ENCODE measurements at regions not wholly inside any gene's neighbourhood (a gene's known extent, or its start where the extent isn't known, plus 50 kb on each side); places are given as distances from the start of the nearest gene placed in this dataset.

- Histone ChIP-seq H3K4me1 (ENCODE audit: insufficient read depth, low read length) (no peaks in the 10 kb centered on the region), H3K27me3 (ENCODE audit: insufficient read depth, low read length) (no peaks in the 10 kb centered on the region), H3K4me3 (ENCODE audit: low read length) (no peak overlapping the region), H3K9ac (ENCODE audit: low read depth, low read length) (no peak overlapping the region), H3K9me3 (ENCODE audit: insufficient read depth, low read depth, low read length) (no peaks in the 10 kb centered on the region; the same call in 1 of the 2 replicates), H3K27ac (ENCODE audit: low read length) (no peak overlapping the region), H3K36me3 (ENCODE audit: insufficient read depth, low read depth, low read length) (no peaks in the 10 kb centered on the region)
Observed at GRCh38 chr12:128150961-128151360, 116.0 kb upstream of the TMEM132C start.

DNA sequence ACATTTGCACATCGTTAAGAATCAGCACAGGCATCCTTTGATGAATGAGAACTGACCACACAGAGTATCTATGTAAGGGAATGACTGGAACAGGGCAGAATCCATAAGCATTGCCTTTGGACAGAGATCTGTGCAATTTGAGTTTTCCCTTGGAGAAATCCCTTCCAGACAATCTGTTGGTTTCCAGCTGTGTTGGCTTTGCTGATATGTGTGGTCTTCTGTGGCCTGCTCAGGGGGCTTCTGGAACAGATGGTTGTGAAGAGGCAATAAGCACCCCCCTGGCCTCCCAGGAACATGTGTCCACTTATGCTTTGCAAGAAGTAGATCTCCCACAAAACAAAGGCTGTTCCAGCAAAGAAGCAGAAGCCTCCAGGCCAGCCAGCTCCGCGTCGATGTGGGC lies 111.4 kb upstream of the TMEM132C start:
- Histone ChIP-seq H3K4me3 (ENCODE audit: low read length) (no peak overlapping the region), H3K9me3 (ENCODE audit: insufficient read depth, low read depth, low read length) (no peaks in the 10 kb centered on the region), H3K36me3 (ENCODE audit: insufficient read depth, low read depth, low read length) (no peaks in the 10 kb centered on the region), H3K9ac (ENCODE audit: low read depth, low read length) (no peak overlapping the region), H3K27ac (ENCODE audit: low read length) (no peak overlapping the region), H3K27me3 (ENCODE audit: insufficient read depth, low read length) (no peaks in the 10 kb centered on the region), H3K4me1 (ENCODE audit: insufficient read depth, low read length) (peaks cover 17% of the 10 kb centered on the region)

DNA sequence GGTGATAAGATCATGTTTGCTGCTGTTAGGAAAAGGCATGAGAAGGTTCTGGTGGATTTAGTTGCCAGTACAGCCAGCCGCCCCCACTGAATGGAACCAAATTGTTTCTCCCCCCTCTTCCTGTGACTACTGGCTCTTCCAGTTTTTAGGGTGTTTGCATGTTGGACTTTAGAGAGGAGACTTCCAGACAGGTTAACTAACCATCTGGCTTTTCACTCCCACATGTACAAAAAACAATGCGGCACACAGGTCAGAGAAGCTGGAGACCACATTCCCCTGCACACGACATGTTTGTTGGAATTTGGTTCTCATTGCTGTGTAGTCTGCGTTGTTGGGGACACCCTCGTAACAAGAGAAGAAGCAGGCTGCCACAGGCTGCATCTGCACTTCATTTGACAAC lies 103.9 kb upstream of the TMEM132C start:
- Histone ChIP-seq H3K4me1 (ENCODE audit: insufficient read depth, low read length) (peaks cover 20% of the 10 kb centered on the region), H3K36me3 (ENCODE audit: insufficient read depth, low read depth, low read length) (no peaks in the 10 kb centered on the region), H3K27ac (ENCODE audit: low read length) (no peak overlapping the region), H3K9me3 (ENCODE audit: insufficient read depth, low read depth, low read length) (no peaks in the 10 kb centered on the region), H3K4me3 (ENCODE audit: low read length) (no peak overlapping the region), H3K9ac (ENCODE audit: low read depth, low read length) (no peak overlapping the region), H3K27me3 (ENCODE audit: insufficient read depth, low read length) (no peaks in the 10 kb centered on the region)

- H3K27me3 ChIP-seq (ENCODE audit: insufficient read depth, low read length): peaks cover 1% of the 10 kb centered on the region; the same call in 1 of the 2 replicates
- no peak overlapping the region for H3K4me3 ChIP-seq (ENCODE audit: low read length)
Observed at GRCh38 chr12:128164533-128164932, 102.4 kb upstream of the TMEM132C start.

GRCh38 chr12:128165387-128165786 lies 101.6 kb upstream of the TMEM132C start:
- Histone ChIP-seq H3K27me3 (ENCODE audit: insufficient read depth, low read length) (peaks cover 4% of the 10 kb centered on the region; the same call in 1 of the 2 replicates), H3K36me3 (ENCODE audit: insufficient read depth, low read depth, low read length) (no peaks in the 10 kb centered on the region), H3K27ac (ENCODE audit: low read length) (no peak overlapping the region), H3K4me3 (ENCODE audit: low read length) (no peak overlapping the region), H3K9me3 (ENCODE audit: insufficient read depth, low read depth, low read length) (no peaks in the 10 kb centered on the region), H3K4me1 (ENCODE audit: insufficient read depth, low read length) (peaks cover 16% of the 10 kb centered on the region; the same call in 1 of the 2 replicates), H3K9ac (ENCODE audit: low read depth, low read length) (no peak overlapping the region)

More at GRCh38 chr12:128164533-128164932, 102.4 kb upstream of the TMEM132C start:
- no peak overlapping the region for H3K9ac ChIP-seq (ENCODE audit: low read depth, low read length)
- H3K27ac ChIP-seq (ENCODE audit: low read length): no peak overlapping the region
- no peaks in the 10 kb centered on the region for H3K9me3 ChIP-seq (ENCODE audit: insufficient read depth, low read depth, low read length)
- peaks cover 13% of the 10 kb centered on the region; the same call in 1 of the 2 replicates for H3K4me1 ChIP-seq (ENCODE audit: insufficient read depth, low read length)
- H3K36me3 ChIP-seq (ENCODE audit: insufficient read depth, low read depth, low read length): no peaks in the 10 kb centered on the region

DNA sequence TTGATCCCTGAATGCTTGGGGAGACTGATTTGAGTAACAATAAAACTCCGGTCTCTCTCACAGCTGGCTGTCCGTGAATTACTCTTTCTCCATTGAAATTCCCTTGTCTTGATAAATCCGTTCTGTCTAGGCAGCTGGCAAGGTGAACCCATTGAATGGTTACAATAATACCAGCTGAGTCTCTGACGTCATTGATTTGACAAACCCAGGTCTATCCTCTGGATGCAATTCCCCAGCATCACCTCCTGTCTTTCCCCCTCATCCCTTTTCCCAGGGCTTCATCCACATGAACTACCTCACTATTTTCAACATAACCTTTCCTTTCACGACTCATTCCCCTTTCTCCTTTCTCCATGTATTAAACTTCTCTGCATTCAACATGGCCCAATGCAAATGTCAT lies 98.7 kb upstream of the TMEM132C start:
- H3K9me3 ChIP-seq (ENCODE audit: insufficient read depth, low read depth, low read length): no peaks in the 10 kb centered on the region
- no peak overlapping the region for H3K9ac ChIP-seq (ENCODE audit: low read depth, low read length)
- peaks cover 12% of the 10 kb centered on the region; the same call in 1 of the 2 replicates for H3K4me1 ChIP-seq (ENCODE audit: insufficient read depth, low read length)
- H3K27me3 ChIP-seq (ENCODE audit: insufficient read depth, low read length): peaks cover 4% of the 10 kb centered on the region; the same call in 1 of the 2 replicates
- no peak overlapping the region for H3K4me3 ChIP-seq (ENCODE audit: low read length)
- H3K36me3 ChIP-seq (ENCODE audit: insufficient read depth, low read depth, low read length): no peaks in the 10 kb centered on the region
- H3K27ac ChIP-seq (ENCODE audit: low read length): no peak overlapping the region

- H3K36me3 ChIP-seq (ENCODE audit: insufficient read depth, low read depth, low read length): no peaks in the 10 kb centered on the region
- H3K4me1 ChIP-seq (ENCODE audit: insufficient read depth, low read length): peaks cover 10% of the 10 kb centered on the region; the same call in 1 of the 2 replicates
- H3K27ac ChIP-seq (ENCODE audit: low read length): no peak overlapping the region
- no peak overlapping the region for H3K4me3 ChIP-seq (ENCODE audit: low read length)
- no peak overlapping the region for H3K9ac ChIP-seq (ENCODE audit: low read depth, low read length)
- peaks cover 4% of the 10 kb centered on the region; the same call in 1 of the 2 replicates for H3K27me3 ChIP-seq (ENCODE audit: insufficient read depth, low read length)
- H3K9me3 ChIP-seq (ENCODE audit: insufficient read depth, low read depth, low read length): no peaks in the 10 kb centered on the region
Observed at GRCh38 chr12:128170181-128170580, 96.8 kb upstream of the TMEM132C start.

DNA sequence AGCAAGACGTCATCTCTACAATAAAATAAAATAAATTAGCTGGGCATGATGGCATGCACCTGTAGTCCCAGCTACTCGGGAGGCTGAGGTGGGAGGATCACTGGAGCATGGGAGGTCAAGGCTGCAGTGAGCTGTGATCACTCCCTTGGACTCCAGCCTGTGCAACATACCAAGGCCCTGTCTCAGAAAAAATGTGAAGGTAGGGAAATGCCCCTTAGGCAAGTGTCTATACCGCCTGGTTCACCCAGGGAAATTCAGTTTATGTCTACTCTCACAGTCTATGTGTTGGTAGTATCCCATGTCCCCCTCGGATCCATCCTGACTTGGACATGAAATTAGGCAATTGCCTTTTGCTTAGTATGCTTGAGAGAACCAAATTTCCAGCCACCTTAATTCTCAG lies 88.4 kb upstream of the TMEM132C start:
- Histone ChIP-seq H3K36me3 (ENCODE audit: insufficient read depth, low read depth, low read length) (no peaks in the 10 kb centered on the region), H3K9me3 (ENCODE audit: insufficient read depth, low read depth, low read length) (no peaks in the 10 kb centered on the region), H3K4me3 (ENCODE audit: low read length) (no peak overlapping the region), H3K4me1 (ENCODE audit: insufficient read depth, low read length) (no peaks in the 10 kb centered on the region), H3K27me3 (ENCODE audit: insufficient read depth, low read length) (no peaks in the 10 kb centered on the region), H3K27ac (ENCODE audit: low read length) (no peak overlapping the region), H3K9ac (ENCODE audit: low read depth, low read length) (no peak overlapping the region)

- Histone ChIP-seq H3K27ac (ENCODE audit: low read length) (no peak overlapping the region), H3K4me3 (ENCODE audit: low read length) (no peak overlapping the region), H3K36me3 (ENCODE audit: insufficient read depth, low read depth, low read length) (no peaks in the 10 kb centered on the region), H3K9me3 (ENCODE audit: insufficient read depth, low read depth, low read length) (no peaks in the 10 kb centered on the region), H3K9ac (ENCODE audit: low read depth, low read length) (no peak overlapping the region), H3K27me3 (ENCODE audit: insufficient read depth, low read length) (no peaks in the 10 kb centered on the region), H3K4me1 (ENCODE audit: insufficient read depth, low read length) (no peaks in the 10 kb centered on the region)
Observed at GRCh38 chr12:128178966-128179365, 88.0 kb upstream of the TMEM132C start.

DNA sequence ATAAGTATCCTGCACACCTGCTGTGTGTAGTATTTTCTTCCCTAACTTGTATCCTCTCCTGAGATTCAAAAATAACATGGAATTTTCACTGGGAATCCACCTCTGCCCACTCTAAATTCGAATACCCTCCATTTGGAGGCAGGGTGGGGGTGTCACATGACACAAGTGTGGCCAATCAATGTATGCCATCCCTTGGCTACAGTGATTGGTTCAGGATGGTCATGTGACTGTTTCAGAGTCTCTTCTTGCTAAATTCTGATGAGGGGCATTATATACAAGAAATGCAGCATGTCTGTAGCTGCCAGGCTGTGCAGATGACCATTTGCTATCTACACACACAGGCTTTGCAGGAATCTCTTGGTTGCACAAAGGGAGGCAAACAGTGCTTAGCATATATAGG lies 86.8 kb upstream of the TMEM132C start:
- Histone ChIP-seq H3K27me3 (ENCODE audit: insufficient read depth, low read length) (no peaks in the 10 kb centered on the region), H3K27ac (ENCODE audit: low read length) (no peak overlapping the region), H3K9me3 (ENCODE audit: insufficient read depth, low read depth, low read length) (no peaks in the 10 kb centered on the region), H3K9ac (ENCODE audit: low read depth, low read length) (no peak overlapping the region), H3K4me3 (ENCODE audit: low read length) (no peak overlapping the region), H3K4me1 (ENCODE audit: insufficient read depth, low read length) (no peaks in the 10 kb centered on the region), H3K36me3 (ENCODE audit: insufficient read depth, low read depth, low read length) (no peaks in the 10 kb centered on the region)

GRCh38 chr12:128190052-128190451 lies 76.9 kb upstream of the TMEM132C start:
- H3K9ac ChIP-seq (ENCODE audit: low read depth, low read length): no peak overlapping the region
- H3K4me1 ChIP-seq (ENCODE audit: insufficient read depth, low read length): no peaks in the 10 kb centered on the region
- H3K9me3 ChIP-seq (ENCODE audit: insufficient read depth, low read depth, low read length): no peaks in the 10 kb centered on the region
- H3K27ac ChIP-seq (ENCODE audit: low read length): no peak overlapping the region
- H3K27me3 ChIP-seq (ENCODE audit: insufficient read depth, low read length): no peaks in the 10 kb centered on the region; the same call in 1 of the 2 replicates
- no peaks in the 10 kb centered on the region for H3K36me3 ChIP-seq (ENCODE audit: insufficient read depth, low read depth, low read length)
- H3K4me3 ChIP-seq (ENCODE audit: low read length): no peak overlapping the region

- H3K27me3 ChIP-seq (ENCODE audit: insufficient read depth, low read length): no peaks in the 10 kb centered on the region; the same call in 1 of the 2 replicates
- H3K9me3 ChIP-seq (ENCODE audit: insufficient read depth, low read depth, low read length): no peaks in the 10 kb centered on the region
- H3K9ac ChIP-seq (ENCODE audit: low read depth, low read length): no peak overlapping the region
- no peaks in the 10 kb centered on the region for H3K36me3 ChIP-seq (ENCODE audit: insufficient read depth, low read depth, low read length)
- H3K4me1 ChIP-seq (ENCODE audit: insufficient read depth, low read length): no peaks in the 10 kb centered on the region
- H3K4me3 ChIP-seq (ENCODE audit: low read length): no peak overlapping the region
- no peak overlapping the region for H3K27ac ChIP-seq (ENCODE audit: low read length)
Observed at GRCh38 chr12:128190614-128191013, 76.4 kb upstream of the TMEM132C start.

Data from iPS-20b (cell line).